ENCODE measurements at regions not wholly inside any gene's neighbourhood (a gene's known extent, or its start where the extent isn't known, plus 50 kb on each side); places are given as distances from the start of the nearest gene placed in this dataset.

GRCh38 chr13:22114630-22115311 lies 443.9 kb downstream of the FGF9 start:
- TF ChIP-seq, protein P1, sequence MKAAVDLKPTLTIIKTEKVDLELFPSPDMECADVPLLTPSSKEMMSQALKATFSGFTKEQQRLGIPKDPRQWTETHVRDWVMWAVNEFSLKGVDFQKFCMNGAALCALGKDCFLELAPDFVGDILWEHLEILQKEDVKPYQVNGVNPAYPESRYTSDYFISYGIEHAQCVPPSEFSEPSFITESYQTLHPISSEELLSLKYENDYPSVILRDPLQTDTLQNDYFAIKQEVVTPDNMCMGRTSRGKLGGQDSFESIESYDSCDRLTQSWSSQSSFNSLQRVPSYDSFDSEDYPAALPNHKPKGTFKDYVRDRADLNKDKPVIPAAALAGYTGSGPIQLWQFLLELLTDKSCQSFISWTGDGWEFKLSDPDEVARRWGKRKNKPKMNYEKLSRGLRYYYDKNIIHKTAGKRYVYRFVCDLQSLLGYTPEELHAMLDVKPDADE (IDR thresholded peaks at IDR 0.05): no peak
- TF ChIP-seq, protein P2, sequence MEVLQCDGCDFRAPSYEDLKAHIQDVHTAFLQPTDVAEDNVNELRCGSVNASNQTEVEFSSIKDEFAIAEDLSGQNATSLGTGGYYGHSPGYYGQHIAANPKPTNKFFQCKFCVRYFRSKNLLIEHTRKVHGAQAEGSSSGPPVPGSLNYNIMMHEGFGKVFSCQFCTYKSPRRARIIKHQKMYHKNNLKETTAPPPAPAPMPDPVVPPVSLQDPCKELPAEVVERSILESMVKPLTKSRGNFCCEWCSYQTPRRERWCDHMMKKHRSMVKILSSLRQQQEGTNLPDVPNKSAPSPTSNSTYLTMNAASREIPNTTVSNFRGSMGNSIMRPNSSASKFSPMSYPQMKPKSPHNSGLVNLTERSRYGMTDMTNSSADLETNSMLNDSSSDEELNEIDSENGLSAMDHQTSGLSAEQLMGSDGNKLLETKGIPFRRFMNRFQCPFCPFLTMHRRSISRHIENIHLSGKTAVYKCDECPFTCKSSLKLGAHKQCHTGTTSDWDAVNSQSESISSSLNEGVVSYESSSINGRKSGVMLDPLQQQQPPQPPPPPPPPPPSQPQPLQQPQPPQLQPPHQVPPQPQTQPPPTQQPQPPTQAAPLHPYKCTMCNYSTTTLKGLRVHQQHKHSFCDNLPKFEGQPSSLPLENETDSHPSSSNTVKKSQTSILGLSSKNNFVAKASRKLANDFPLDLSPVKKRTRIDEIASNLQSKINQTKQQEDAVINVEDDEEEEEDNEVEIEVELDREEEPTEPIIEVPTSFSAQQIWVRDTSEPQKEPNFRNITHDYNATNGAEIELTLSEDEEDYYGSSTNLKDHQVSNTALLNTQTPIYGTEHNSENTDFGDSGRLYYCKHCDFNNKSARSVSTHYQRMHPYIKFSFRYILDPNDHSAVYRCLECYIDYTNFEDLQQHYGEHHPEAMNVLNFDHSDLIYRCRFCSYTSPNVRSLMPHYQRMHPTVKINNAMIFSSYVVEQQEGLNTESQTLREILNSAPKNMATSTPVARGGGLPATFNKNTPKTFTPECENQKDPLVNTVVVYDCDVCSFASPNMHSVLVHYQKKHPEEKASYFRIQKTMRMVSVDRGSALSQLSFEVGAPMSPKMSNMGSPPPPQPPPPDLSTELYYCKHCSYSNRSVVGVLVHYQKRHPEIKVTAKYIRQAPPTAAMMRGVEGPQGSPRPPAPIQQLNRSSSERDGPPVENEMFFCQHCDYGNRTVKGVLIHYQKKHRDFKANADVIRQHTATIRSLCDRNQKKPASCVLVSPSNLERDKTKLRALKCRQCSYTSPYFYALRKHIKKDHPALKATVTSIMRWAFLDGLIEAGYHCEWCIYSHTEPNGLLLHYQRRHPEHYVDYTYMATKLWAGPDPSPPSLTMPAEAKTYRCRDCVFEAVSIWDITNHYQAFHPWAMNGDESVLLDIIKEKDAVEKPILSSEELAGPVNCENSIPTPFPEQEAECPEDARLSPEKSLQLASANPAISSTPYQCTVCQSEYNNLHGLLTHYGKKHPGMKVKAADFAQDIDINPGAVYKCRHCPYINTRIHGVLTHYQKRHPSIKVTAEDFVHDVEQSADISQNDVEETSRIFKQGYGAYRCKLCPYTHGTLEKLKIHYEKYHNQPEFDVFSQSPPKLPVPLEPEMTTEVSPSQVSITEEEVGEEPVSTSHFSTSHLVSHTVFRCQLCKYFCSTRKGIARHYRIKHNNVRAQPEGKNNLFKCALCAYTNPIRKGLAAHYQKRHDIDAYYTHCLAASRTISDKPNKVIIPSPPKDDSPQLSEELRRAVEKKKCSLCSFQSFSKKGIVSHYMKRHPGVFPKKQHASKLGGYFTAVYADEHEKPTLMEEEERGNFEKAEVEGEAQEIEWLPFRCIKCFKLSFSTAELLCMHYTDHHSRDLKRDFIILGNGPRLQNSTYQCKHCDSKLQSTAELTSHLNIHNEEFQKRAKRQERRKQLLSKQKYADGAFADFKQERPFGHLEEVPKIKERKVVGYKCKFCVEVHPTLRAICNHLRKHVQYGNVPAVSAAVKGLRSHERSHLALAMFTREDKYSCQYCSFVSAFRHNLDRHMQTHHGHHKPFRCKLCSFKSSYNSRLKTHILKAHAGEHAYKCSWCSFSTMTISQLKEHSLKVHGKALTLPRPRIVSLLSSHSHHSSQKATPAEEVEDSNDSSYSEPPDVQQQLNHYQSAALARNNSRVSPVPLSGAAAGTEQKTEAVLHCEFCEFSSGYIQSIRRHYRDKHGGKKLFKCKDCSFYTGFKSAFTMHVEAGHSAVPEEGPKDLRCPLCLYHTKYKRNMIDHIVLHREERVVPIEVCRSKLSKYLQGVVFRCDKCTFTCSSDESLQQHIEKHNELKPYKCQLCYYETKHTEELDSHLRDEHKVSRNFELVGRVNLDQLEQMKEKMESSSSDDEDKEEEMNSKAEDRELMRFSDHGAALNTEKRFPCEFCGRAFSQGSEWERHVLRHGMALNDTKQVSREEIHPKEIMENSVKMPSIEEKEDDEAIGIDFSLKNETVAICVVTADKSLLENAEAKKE (CRISPR knock-in tag; IDR thresholded peaks at IDR 0.05): no peak
- TF ChIP-seq ZNF331 (CRISPR knock-in tag; IDR thresholded peaks at IDR 0.05; ENCODE audit: low read depth) (no peak), NANOG (IDR thresholded peaks at IDR 0.05; ENCODE audit: borderline replicate concordance) (no peak)
- Histone ChIP-seq H3F3A (replicated peaks; ENCODE audit: low read depth) (no peaks in the 10 kb centered on the region), H3K27ac (ENCODE audit: low read depth) (no peak overlapping the region), H3K27me3 (ENCODE audit: insufficient read depth) (no peaks in the 10 kb centered on the region), H3K4me3 (no peak overlapping the region), H2AFZ (no peak overlapping the region), H4K20me1 (replicated peaks; ENCODE audit: insufficient read depth) (no peaks in the 10 kb centered on the region), H3K4me1 (ENCODE audit: insufficient read depth) (peaks cover 26% of the 10 kb centered on the region), H3K9me2 (ENCODE audit: insufficient read depth) (peaks cover 22% of the 10 kb centered on the region), H3K4me2 (no peak overlapping the region), H3K36me3 (ENCODE audit: insufficient read depth) (no peaks in the 10 kb centered on the region), H3K79me2 (replicated peaks; ENCODE audit: insufficient read depth) (peaks cover 14% of the 10 kb centered on the region)
- DNase-seq (ENCODE audit: low spot score) (no peak), ATAC-seq (no peak)
- Mint-ChIP-seq H3K9me3 (no peaks in the 10 kb centered on the region), H3K27ac (no peak overlapping the region), H3K4me1 (peaks cover 12% of the 10 kb centered on the region; the same call in 2 of the 3 replicates), H3K36me3 (ENCODE audit: low read depth) (no peaks in the 10 kb centered on the region), H3K4me3 (no peak overlapping the region), H3K27me3 (ENCODE audit: insufficient read depth, low read depth, poor library complexity) (peaks cover 2% of the 10 kb centered on the region)

Data from GM23338 (cell line).